Activated T-cell treated with anti-CD3 and anti-CD28 coated beads, Interleukin-2, amount 50 U/mL, for 4 hours (primary cell): ENCODE measurements at regions not wholly inside any gene's neighbourhood (a gene's known extent, or its start where the extent isn't known, plus 50 kb on each side); places are given as distances from the start of the nearest gene placed in this dataset.

Experiments
- ATAC-seq, 2 donors: fragments of 200-7000 bp; cut with Tn5 transposase; one replicate each; pipeline ENCODE4 v1.10.0; 2021
- DNase-seq: peaks from one replicate; pipeline ENCODE4 v3.0.0-alpha.2; 2020
- H3K27me3 Mint-ChIP-seq: one replicate; pipeline ENCODE4 v1.8.0; 2021; ENCODE audit warnings: low read depth, mixed read lengths
- H3K36me3 Mint-ChIP-seq: one replicate; pipeline ENCODE4 v1.8.0; 2022; ENCODE audit warnings: mixed read lengths; ENCODE audit not compliant: insufficient read depth
- H3K4me1 Mint-ChIP-seq: one replicate; pipeline ENCODE4 v1.8.0; 2021; ENCODE audit warnings: low read depth, mixed read lengths
- H3K4me3 Mint-ChIP-seq: one replicate; pipeline ENCODE4 v1.8.0; 2021; ENCODE audit warnings: mild to moderate bottlenecking, moderate library complexity, mixed read lengths
- H3K9me3 Mint-ChIP-seq: one replicate; pipeline ENCODE4 v1.8.0; 2021; ENCODE audit warnings: mixed read lengths

DNA sequence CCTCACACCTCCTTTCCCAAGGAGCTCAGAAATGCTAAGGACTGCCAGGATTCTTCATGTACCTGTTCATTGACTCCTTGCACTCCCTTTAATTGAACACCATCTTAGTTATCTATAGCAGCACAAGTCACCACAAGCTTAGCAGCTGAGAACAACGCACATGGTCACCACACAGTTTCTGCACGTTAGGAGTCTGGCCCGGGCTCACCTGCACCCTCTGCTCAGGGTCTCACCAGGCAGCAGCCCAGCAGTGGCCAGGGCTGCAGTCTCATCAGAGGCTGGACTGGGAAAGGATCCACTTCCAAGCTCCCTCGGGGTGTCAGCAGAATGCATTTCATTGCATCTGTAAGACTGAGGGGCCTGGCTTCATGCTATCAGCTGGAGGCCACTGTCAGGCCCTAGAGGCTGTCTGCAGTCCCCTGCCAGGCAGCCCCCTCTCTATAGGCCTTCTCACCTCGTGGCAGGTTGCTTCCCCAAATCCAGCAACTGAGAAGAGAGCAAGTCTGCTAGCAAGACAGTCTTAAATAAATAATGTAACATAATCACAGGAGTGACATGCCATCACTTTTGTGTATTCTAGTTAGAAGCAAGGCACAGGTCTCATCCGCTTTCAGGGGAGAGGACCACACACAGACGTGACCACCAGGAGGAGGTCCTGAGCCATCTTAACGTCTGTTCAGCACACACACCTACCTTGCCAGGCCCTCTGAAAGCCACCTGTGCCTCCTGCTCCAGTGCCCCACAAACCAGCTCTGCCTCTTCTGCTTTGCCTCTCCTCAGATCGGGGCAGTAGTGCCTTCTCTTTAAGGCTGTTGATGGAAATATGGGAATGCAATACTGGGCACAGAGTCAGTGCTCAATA is 165.2 kb upstream of the CST7 start:
- Mint-ChIP-seq H3K27me3 (peaks cover 14% of the 10 kb centered on the region), H3K4me1 (no peaks in the 10 kb centered on the region), H3K36me3 (no peaks in the 10 kb centered on the region), H3K4me3 (no peak overlapping the region), H3K9me3 (no peaks in the 10 kb centered on the region)
- no peak for ATAC-seq
- DNase-seq: no peak

DNA sequence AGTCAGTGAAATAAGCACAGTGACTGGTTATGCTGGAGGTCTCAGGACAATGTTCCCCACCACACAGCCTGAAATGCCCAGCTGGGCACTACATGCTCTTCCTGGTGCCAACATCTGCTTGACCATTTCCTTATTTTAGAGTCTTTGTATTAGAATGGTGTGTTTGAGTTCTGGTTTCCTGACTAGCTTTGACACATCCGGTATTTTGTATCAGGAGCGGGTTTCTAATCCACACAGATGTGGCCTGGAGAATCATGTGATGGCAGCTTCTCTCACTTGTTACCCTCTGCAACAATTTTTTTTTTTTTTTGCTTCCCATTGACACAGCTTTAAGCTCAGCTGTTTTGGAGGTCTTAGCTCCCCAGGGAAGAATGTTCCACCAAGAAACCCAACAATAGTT is 164.5 kb upstream of the CST7 start:
- H3K4me3 Mint-ChIP-seq: no peak overlapping the region
- H3K36me3 Mint-ChIP-seq: no peaks in the 10 kb centered on the region
- DNase-seq (no peak), ATAC-seq (no peak)
- no peaks in the 10 kb centered on the region for H3K9me3 Mint-ChIP-seq
- H3K4me1 Mint-ChIP-seq: no peaks in the 10 kb centered on the region
- H3K27me3 Mint-ChIP-seq: peaks cover 6% of the 10 kb centered on the region

DNA sequence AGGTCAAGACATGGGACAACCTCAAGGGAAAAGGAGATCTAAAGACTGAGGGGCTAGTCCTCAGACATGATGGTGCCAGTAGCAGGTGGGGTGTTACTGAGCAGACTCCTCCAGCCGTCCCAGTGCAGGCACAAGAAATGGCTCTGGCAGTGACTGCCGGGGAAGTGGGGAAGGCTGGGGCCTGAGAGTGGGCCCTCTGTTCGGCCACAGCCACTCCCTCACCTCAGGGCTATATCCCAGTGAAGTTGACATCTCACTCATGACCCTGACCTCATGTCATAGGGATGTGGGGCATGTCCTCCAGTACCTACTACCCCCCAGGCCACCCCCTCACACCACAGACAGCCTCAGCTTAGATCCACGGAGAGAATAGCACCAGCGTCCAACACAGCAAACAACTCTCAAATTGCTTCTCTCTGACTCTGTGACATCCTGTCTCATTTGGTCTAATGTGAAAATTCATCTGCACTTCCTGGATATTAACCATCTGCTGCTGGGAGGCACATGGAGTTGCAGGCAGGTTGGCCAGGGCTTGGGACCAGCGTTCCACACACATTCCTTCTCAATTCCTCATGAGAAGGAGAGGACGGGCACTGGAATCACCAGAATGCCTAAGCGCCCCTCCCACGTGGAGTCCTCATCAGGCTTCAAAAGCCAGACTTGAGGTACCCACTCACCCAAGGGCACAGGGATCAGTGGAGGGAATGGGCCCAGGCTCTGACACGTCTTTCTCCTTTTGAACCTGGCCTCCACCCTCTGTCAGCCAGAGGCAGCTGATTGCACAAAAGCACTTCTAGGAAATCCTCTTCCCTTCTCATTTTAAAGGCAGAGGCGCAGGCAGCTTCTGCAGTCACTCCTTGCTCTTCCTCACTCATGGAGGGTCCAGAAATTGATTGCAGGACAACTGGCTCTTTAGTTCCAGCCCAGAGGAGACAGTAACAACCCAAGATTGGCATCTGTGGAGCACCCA is 163.6 kb upstream of the CST7 start:
- Mint-ChIP-seq H3K4me3 (no peak overlapping the region), H3K36me3 (no peaks in the 10 kb centered on the region), H3K9me3 (no peaks in the 10 kb centered on the region), H3K4me1 (no peaks in the 10 kb centered on the region), H3K27me3 (peaks cover under 1% of the 10 kb centered on the region)
- DNase-seq (no peak), ATAC-seq (no peak)

GRCh38 chr20:24786111-24786495 is 163.0 kb upstream of the CST7 start:
- ATAC-seq: no peak
- Mint-ChIP-seq H3K36me3 (no peaks in the 10 kb centered on the region), H3K4me3 (no peak overlapping the region)

GRCh38 chr20:24786646-24787045 is 162.4 kb upstream of the CST7 start:
- Mint-ChIP-seq H3K4me1 (no peaks in the 10 kb centered on the region), H3K4me3 (no peak overlapping the region), H3K9me3 (no peaks in the 10 kb centered on the region), H3K36me3 (no peaks in the 10 kb centered on the region), H3K27me3 (no peaks in the 10 kb centered on the region)
- ATAC-seq: no peak
- no peak for DNase-seq

More at GRCh38 chr20:24786111-24786495, 163.0 kb upstream of the CST7 start:
- no peaks in the 10 kb centered on the region for H3K9me3 Mint-ChIP-seq
- no peak for DNase-seq
- no peaks in the 10 kb centered on the region for H3K27me3 Mint-ChIP-seq
- no peaks in the 10 kb centered on the region for H3K4me1 Mint-ChIP-seq

DNA sequence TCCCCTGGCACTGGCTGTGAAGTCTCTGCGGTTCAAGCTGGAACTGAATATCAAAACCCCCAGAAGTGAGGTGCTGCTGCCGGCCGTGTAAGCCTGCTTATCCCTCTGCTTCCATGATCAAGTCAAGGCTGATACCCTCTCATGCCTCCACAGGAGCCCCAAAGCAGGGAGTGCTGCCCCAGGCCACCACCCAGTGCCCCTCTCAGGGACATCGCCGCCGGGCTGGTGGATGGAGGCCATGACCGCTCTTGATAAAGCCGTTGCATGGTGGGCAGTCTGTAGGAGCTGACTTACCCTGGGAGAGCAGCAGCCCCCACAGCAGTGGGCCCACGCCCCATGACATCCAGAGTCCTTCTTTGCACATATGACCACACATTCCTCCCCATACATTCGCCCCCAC is 162.0 kb upstream of the CST7 start:
- Mint-ChIP-seq H3K36me3 (no peaks in the 10 kb centered on the region), H3K4me1 (no peaks in the 10 kb centered on the region), H3K4me3 (no peak overlapping the region), H3K9me3 (no peaks in the 10 kb centered on the region), H3K27me3 (no peaks in the 10 kb centered on the region)
- DNase-seq (no peak), ATAC-seq (no peak)

DNA sequence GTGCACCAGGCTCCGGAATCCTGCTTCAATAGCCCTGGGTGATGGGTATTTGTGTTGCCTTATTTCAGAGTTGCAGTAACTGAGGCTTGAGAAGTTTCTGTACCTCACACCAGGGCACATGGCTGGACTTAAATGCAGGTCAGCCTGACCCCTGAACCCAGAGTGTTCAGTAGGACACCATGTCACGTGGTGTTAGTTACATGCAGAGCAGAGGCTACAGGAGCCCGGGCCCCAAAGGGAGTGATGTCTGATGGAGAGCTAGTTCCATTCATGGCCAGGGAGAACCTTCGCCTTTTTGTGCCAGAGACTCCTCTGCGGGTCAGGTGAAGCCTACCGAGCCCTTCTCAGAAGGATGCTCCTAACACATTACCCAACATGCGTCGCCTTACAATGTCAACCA is 161.4 kb upstream of the CST7 start:
- Mint-ChIP-seq H3K4me3 (no peak overlapping the region), H3K36me3 (no peaks in the 10 kb centered on the region), H3K9me3 (no peaks in the 10 kb centered on the region), H3K4me1 (no peaks in the 10 kb centered on the region), H3K27me3 (no peaks in the 10 kb centered on the region)
- DNase-seq: no peak
- no peak for ATAC-seq

DNA sequence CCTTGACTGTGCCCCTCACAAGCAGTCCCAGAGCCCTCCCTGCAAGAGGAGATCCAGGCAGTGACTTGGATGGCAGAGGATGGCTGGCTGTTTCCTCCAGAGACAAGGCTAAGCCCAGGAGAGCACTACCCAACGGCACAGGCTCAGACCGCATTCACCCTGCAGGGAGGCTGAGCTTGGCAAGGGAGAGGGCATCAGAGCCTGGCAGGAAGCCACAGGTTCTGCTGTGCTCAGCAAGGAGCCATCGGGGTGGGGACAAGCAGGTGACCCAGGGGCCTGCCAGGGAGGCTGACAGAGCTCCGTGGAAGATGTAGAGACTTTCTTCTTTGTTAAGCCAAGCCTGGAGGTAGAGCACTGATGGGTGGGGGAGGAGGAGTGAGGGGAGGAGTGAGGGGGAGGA is 159.2 kb upstream of the CST7 start:
- DNase-seq (no peak), ATAC-seq (no peak)
- Mint-ChIP-seq H3K27me3 (no peaks in the 10 kb centered on the region), H3K9me3 (no peaks in the 10 kb centered on the region), H3K36me3 (no peaks in the 10 kb centered on the region), H3K4me3 (no peak overlapping the region), H3K4me1 (no peaks in the 10 kb centered on the region)

GRCh38 chr20:24790746-24791283 is 158.3 kb upstream of the CST7 start:
- no peak for ATAC-seq
- no peak overlapping the region for H3K4me3 Mint-ChIP-seq
- no peaks in the 10 kb centered on the region for H3K4me1 Mint-ChIP-seq
- DNase-seq: no peak
- H3K27me3 Mint-ChIP-seq: no peaks in the 10 kb centered on the region
- no peaks in the 10 kb centered on the region for H3K9me3 Mint-ChIP-seq
- H3K36me3 Mint-ChIP-seq: no peaks in the 10 kb centered on the region

GRCh38 chr20:24791953-24792352 is 157.1 kb upstream of the CST7 start:
- H3K4me1 Mint-ChIP-seq: no peaks in the 10 kb centered on the region
- ATAC-seq (no peak), DNase-seq (no peak)
- no peaks in the 10 kb centered on the region for H3K36me3 Mint-ChIP-seq
- no peaks in the 10 kb centered on the region for H3K9me3 Mint-ChIP-seq
- no peaks in the 10 kb centered on the region for H3K27me3 Mint-ChIP-seq
- H3K4me3 Mint-ChIP-seq: no peak overlapping the region

DNA sequence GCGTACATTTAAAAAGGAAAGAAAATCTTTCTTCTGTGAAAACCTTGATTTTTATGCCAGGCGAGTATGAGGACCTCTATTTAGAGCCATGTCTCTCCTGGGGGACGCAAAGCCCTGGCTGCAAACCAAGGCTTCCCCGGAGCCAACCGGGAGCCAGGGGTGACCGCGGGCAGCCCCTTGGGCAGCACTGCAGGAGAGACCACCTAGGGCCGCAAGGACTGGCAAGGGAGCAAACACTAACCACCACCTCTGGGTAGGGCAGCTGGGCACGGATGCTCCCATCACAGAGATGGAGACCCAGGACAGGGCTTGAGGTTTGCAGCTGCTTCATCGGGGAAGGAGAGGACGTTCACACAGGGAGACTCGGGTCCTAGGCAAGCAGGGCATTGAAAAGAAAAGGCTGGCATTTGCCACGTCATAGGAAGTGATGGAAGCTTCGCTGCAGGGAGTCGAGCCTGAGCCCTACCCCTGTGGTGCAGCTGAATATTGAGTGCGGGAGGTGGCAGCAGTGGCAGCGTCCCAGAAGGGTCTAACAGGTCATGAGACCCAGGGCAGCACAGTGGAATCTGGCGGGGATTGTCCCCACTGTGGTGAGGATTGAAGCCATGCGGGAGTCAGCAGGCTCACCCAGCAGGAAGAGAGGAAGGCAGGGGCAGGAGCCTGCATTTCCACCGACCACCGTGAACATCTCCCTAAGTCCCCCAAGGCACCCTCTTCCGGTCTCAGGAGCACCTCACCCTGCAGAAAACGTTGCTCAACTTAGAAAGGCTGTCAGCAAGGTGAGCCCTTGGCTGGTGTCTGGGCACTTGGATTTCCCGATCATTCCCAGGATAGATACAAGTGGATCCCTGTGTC is 156.2 kb upstream of the CST7 start:
- no peaks in the 10 kb centered on the region for H3K27me3 Mint-ChIP-seq
- H3K4me3 Mint-ChIP-seq: no peak overlapping the region
- H3K4me1 Mint-ChIP-seq: no peaks in the 10 kb centered on the region
- no peaks in the 10 kb centered on the region for H3K9me3 Mint-ChIP-seq
- ATAC-seq: no peak
- H3K36me3 Mint-ChIP-seq: no peaks in the 10 kb centered on the region
- DNase-seq: no peak

- no peak for ATAC-seq
These were observed 153.6 kb upstream of the CST7 start for GRCh38 chr20:24795436-24795835.

GRCh38 chr20:24796236-24796635 is 152.8 kb upstream of the CST7 start:
- H3K36me3 Mint-ChIP-seq: no peaks in the 10 kb centered on the region
- no peaks in the 10 kb centered on the region for H3K27me3 Mint-ChIP-seq
- H3K4me1 Mint-ChIP-seq: no peaks in the 10 kb centered on the region
- no peak for ATAC-seq
- no peak for DNase-seq
- H3K9me3 Mint-ChIP-seq: no peaks in the 10 kb centered on the region
- no peak overlapping the region for H3K4me3 Mint-ChIP-seq

More at GRCh38 chr20:24795436-24795835, 153.6 kb upstream of the CST7 start:
- no peaks in the 10 kb centered on the region for H3K4me1 Mint-ChIP-seq
- no peaks in the 10 kb centered on the region for H3K27me3 Mint-ChIP-seq
- no peak overlapping the region for H3K4me3 Mint-ChIP-seq
- no peaks in the 10 kb centered on the region for H3K36me3 Mint-ChIP-seq
- H3K9me3 Mint-ChIP-seq: no peaks in the 10 kb centered on the region
- DNase-seq: no peak

- no peaks in the 10 kb centered on the region for H3K4me1 Mint-ChIP-seq
- ATAC-seq (no peak), DNase-seq (no peak)
- no peaks in the 10 kb centered on the region for H3K9me3 Mint-ChIP-seq
- no peaks in the 10 kb centered on the region for H3K36me3 Mint-ChIP-seq
- no peaks in the 10 kb centered on the region for H3K27me3 Mint-ChIP-seq
- no peak overlapping the region for H3K4me3 Mint-ChIP-seq
These were observed 152.0 kb upstream of the CST7 start for GRCh38 chr20:24797113-24797512.
